MM.1S (cell line): ENCODE measurements at regions not wholly inside any gene's neighbourhood (a gene's known extent, or its start where the extent isn't known, plus 50 kb on each side); places are given as distances from the start of the nearest gene placed in this dataset.

Experiments used
- EZH2 ChIP-seq: fragments of 300-600 bp; sonication (generic); optimal IDR thresholded peaks from 2 replicates; pipeline ENCODE3; 2017; ENCODE audit warnings: low read depth, mild to moderate bottlenecking, antibody characterized with exemption, low read length, mixed read lengths
- TF ChIP-seq, protein P1 (sequence below): fragments of 300-600 bp; sonication (generic); IDR thresholded peaks from 2 replicates; pipeline ENCODE4 v1.5.1; 2016; ENCODE audit warnings: antibody characterized with exemption, low read length, mixed read lengths

DNA sequence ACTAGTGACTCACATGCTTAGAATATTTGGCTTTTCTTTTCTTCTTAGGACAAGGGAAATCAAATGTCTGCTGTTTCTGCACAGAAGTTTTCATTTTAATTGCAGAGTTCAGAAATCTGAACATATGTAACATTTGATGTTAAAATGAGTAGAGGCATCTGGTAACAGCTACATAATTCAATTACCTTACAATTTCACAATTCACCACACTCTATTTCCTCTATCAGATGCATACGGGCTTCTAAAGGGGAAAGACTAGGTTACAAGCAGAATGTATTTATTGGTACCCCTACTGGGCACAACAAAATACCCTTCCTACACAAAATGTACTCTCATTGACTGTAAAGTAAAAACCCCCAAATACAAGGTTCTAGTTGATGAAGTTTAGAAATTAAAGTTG, 176.0 kb downstream of the SOX2 start:
- TF ChIP-seq, protein P1, sequence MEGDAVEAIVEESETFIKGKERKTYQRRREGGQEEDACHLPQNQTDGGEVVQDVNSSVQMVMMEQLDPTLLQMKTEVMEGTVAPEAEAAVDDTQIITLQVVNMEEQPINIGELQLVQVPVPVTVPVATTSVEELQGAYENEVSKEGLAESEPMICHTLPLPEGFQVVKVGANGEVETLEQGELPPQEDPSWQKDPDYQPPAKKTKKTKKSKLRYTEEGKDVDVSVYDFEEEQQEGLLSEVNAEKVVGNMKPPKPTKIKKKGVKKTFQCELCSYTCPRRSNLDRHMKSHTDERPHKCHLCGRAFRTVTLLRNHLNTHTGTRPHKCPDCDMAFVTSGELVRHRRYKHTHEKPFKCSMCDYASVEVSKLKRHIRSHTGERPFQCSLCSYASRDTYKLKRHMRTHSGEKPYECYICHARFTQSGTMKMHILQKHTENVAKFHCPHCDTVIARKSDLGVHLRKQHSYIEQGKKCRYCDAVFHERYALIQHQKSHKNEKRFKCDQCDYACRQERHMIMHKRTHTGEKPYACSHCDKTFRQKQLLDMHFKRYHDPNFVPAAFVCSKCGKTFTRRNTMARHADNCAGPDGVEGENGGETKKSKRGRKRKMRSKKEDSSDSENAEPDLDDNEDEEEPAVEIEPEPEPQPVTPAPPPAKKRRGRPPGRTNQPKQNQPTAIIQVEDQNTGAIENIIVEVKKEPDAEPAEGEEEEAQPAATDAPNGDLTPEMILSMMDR: no peak
- TF ChIP-seq EZH2: no peak
